ENCODE measurements at regions not wholly inside any gene's neighbourhood (a gene's known extent, or its start where the extent isn't known, plus 50 kb on each side); places are given as distances from the start of the nearest gene placed in this dataset.

- no peak for TF ChIP-seq CTCF (IDR thresholded peaks at IDR 0.05; ENCODE audit: partially characterized antibody, unreplicated experiment)
- H3K27me3 Mint-ChIP-seq (ENCODE audit: unreplicated experiment), result no peaks in the 10 kb centered on the region
- no peak for DNase-seq
- no peak overlapping the region for H3K4me3 Mint-ChIP-seq (ENCODE audit: unreplicated experiment)
- no peaks in the 10 kb centered on the region for H3K36me3 Mint-ChIP-seq (ENCODE audit: unreplicated experiment)
- no peaks in the 10 kb centered on the region for H3K4me1 Mint-ChIP-seq (ENCODE audit: low read depth, unreplicated experiment)
- H3K27ac Mint-ChIP-seq (ENCODE audit: unreplicated experiment), result no peak overlapping the region
- H3K9me3 Mint-ChIP-seq (ENCODE audit: unreplicated experiment), result peaks cover 2% of the 10 kb centered on the region
Observed at GRCh38 chr4:189081826-189082225, 858.8 kb upstream of the FRG1 start.

- H3K27me3 Mint-ChIP-seq (ENCODE audit: unreplicated experiment), result no peaks in the 10 kb centered on the region
- H3K4me1 Mint-ChIP-seq (ENCODE audit: low read depth, unreplicated experiment), result no peaks in the 10 kb centered on the region
- no peaks in the 10 kb centered on the region for H3K36me3 Mint-ChIP-seq (ENCODE audit: unreplicated experiment)
- H3K27ac Mint-ChIP-seq (ENCODE audit: unreplicated experiment), result no peak overlapping the region
- DNase-seq, result no peak
- TF ChIP-seq CTCF (IDR thresholded peaks at IDR 0.05; ENCODE audit: partially characterized antibody, unreplicated experiment), result no peak
- H3K9me3 Mint-ChIP-seq (ENCODE audit: unreplicated experiment), result peaks cover 2% of the 10 kb centered on the region
- no peak overlapping the region for H3K4me3 Mint-ChIP-seq (ENCODE audit: unreplicated experiment)
Observed at GRCh38 chr4:189083769-189084168, 856.9 kb upstream of the FRG1 start.

GRCh38 chr4:189084671-189085070, 856.0 kb upstream of the FRG1 start:
- H3K4me3 Mint-ChIP-seq (ENCODE audit: unreplicated experiment), result no peak overlapping the region
- H3K27me3 Mint-ChIP-seq (ENCODE audit: unreplicated experiment), result no peaks in the 10 kb centered on the region
- no peak for TF ChIP-seq CTCF (IDR thresholded peaks at IDR 0.05; ENCODE audit: partially characterized antibody, unreplicated experiment)
- no peak for DNase-seq
- no peaks in the 10 kb centered on the region for H3K36me3 Mint-ChIP-seq (ENCODE audit: unreplicated experiment)
- no peaks in the 10 kb centered on the region for H3K4me1 Mint-ChIP-seq (ENCODE audit: low read depth, unreplicated experiment)
- H3K27ac Mint-ChIP-seq (ENCODE audit: unreplicated experiment), result no peak overlapping the region
- peaks cover 2% of the 10 kb centered on the region for H3K9me3 Mint-ChIP-seq (ENCODE audit: unreplicated experiment)

- TF ChIP-seq CTCF (IDR thresholded peaks at IDR 0.05; ENCODE audit: partially characterized antibody, unreplicated experiment), result no peak
- Mint-ChIP-seq H3K27me3 (ENCODE audit: unreplicated experiment) (no peaks in the 10 kb centered on the region), H3K36me3 (ENCODE audit: unreplicated experiment) (no peaks in the 10 kb centered on the region), H3K9me3 (ENCODE audit: unreplicated experiment) (no peaks in the 10 kb centered on the region), H3K4me1 (ENCODE audit: low read depth, unreplicated experiment) (no peaks in the 10 kb centered on the region), H3K27ac (ENCODE audit: unreplicated experiment) (no peak overlapping the region), H3K4me3 (ENCODE audit: unreplicated experiment) (no peak overlapping the region)
- DNase-seq, result no peak
Observed at GRCh38 chr4:189087971-189088370, 852.7 kb upstream of the FRG1 start.

GRCh38 chr4:189088780-189089179, 851.9 kb upstream of the FRG1 start:
- H3K27ac Mint-ChIP-seq (ENCODE audit: unreplicated experiment), result no peak overlapping the region
- H3K4me1 Mint-ChIP-seq (ENCODE audit: low read depth, unreplicated experiment), result no peaks in the 10 kb centered on the region
- no peaks in the 10 kb centered on the region for H3K9me3 Mint-ChIP-seq (ENCODE audit: unreplicated experiment)
- H3K36me3 Mint-ChIP-seq (ENCODE audit: unreplicated experiment), result no peaks in the 10 kb centered on the region
- H3K27me3 Mint-ChIP-seq (ENCODE audit: unreplicated experiment), result no peaks in the 10 kb centered on the region
- H3K4me3 Mint-ChIP-seq (ENCODE audit: unreplicated experiment), result no peak overlapping the region
- no peak for DNase-seq
- TF ChIP-seq CTCF (IDR thresholded peaks at IDR 0.05; ENCODE audit: partially characterized antibody, unreplicated experiment), result no peak

All from glutamatergic neuron (in vitro differentiated cells).